LNCAP (cell line): ENCODE measurements at regions not wholly inside any gene's neighbourhood (a gene's known extent, or its start where the extent isn't known, plus 50 kb on each side); places are given as distances from the start of the nearest gene placed in this dataset.

Source experiments
- CTCF ChIP-seq: fragments of 450-650 bp; IDR thresholded peaks from 2 replicates; pipeline ENCODE4 v1.5.1; 2017; ENCODE audit warnings: mild to moderate bottlenecking

GRCh38 chr4:30525662-30526315 is 194.4 kb upstream of the PCDH7 start:
- no peak for TF ChIP-seq CTCF

GRCh38 chr4:30535255-30535654 is 184.9 kb upstream of the PCDH7 start:
- no peak for TF ChIP-seq CTCF

- no peak for TF ChIP-seq CTCF
Observed at GRCh38 chr4:30536231-30536630, 183.9 kb upstream of the PCDH7 start.

GRCh38 chr4:30537456-30537855 is 182.7 kb upstream of the PCDH7 start:
- TF ChIP-seq CTCF, result no peak

GRCh38 chr4:30538794-30539193 is 181.4 kb upstream of the PCDH7 start:
- no peak for TF ChIP-seq CTCF

GRCh38 chr4:30543057-30543456 is 177.1 kb upstream of the PCDH7 start:
- TF ChIP-seq CTCF, result no peak

- TF ChIP-seq CTCF, result no peak
Observed at GRCh38 chr4:30553151-30553550, 167.0 kb upstream of the PCDH7 start.

- no peak for TF ChIP-seq CTCF
Observed at GRCh38 chr4:30553706-30554105, 166.5 kb upstream of the PCDH7 start.
